Natural killer cell treated with Interleukin-12 subunit alpha and Interleukin-12 subunit beta and Interleukin-15 and Interleukin-18, amount 100 ng/mL, for 72 hours (primary cell): ENCODE measurements at regions not wholly inside any gene's neighbourhood (a gene's known extent, or its start where the extent isn't known, plus 50 kb on each side); places are given as distances from the start of the nearest gene placed in this dataset.
A peak's percentile ranks its signal among the peaks of the same experiment; 100 is the strongest.
"Not testable (repeated sequence)": the region's sequence is repeated elsewhere in the genome, so short reads cannot be mapped to it uniquely, and the experiment has no call there.

ENCODE experiments used
- ATAC-seq, 2 donors: fragments of 150-1000 bp; cut with Tn5 transposase in 1 of 2; sonication (Bioruptor Pico), chemical (Tn5 transposase) in 1 of 2; 2 replicates each; pipeline ENCODE4 v1.10.0; 2021
- DNase-seq: peaks from one replicate; pipeline ENCODE4 v3.0.0; 2022; ENCODE audit warnings: low spot score
- H3K27ac Mint-ChIP-seq, 2 donors: 1 replicate in 1 of 2; 2 replicates in 1 of 2; pipeline ENCODE4 v1.8.0; 2022; ENCODE audit warnings: mixed read lengths in 2 of 2, mild to moderate bottlenecking in 1 of 2, moderate library complexity in 1 of 2
- H3K27me3 Mint-ChIP-seq, 2 donors: 1 replicate in 1 of 2; 2 replicates in 1 of 2; pipeline ENCODE4 v1.8.0; 2022; ENCODE audit warnings: mixed read lengths in 2 of 2
- H3K36me3 Mint-ChIP-seq: one replicate; pipeline ENCODE4 v1.8.0; 2022; ENCODE audit warnings: mixed read lengths
- H3K4me1 Mint-ChIP-seq, 2 donors: 1 replicate in 1 of 2; 2 replicates in 1 of 2; pipeline ENCODE4 v1.8.0; 2022; ENCODE audit warnings: low read depth in 2 of 2, mixed read lengths in 2 of 2, mild to moderate bottlenecking in 1 of 2
- H3K4me3 Mint-ChIP-seq: one replicate; pipeline ENCODE4 v1.8.0; 2022; ENCODE audit warnings: mixed read lengths
- H3K9me3 Mint-ChIP-seq: 2 replicates; pipeline ENCODE4 v1.8.0; 2022; ENCODE audit warnings: mixed read lengths

DNA sequence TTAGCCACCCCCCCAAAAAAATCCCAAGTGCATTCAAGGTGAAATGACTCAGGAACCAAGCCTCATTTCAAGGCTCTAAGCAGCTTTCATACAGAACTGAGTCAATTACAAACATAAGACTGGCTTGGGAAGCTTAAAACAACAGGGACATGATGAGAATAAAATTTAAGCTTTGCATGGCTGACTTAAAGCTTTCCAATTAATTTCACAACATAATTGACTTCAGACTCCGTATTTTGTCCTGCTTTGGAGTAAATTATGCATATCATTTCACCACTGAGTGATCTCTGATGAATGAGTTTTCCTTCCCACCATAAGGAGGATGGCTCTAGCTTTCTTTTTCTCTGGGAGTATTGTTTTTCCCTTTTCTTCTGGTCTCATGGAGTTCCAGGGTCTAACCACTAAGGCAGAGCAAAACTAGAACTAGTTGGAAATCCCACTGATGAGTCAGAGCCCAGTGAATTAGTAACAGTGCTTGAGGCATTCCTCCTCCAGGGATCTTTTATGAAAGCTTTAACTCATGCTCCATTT, 72.8 kb downstream of the XCL2 start:
- Mint-ChIP-seq H3K4me3 (peak overlapping the region; percentile 21), H3K27me3 (no peaks in the 10 kb centered on the region), H3K36me3 (peaks cover 16% of the 10 kb centered on the region), H3K9me3 (peaks cover 9% of the 10 kb centered on the region), H3K4me1 (peaks cover 53 to 57% of the 10 kb centered on the region in 2 donors), H3K27ac (peak overlapping the region; percentile 82 to 93)
- ATAC-seq: no peak
- DNase-seq: no peak

GRCh38 chr1:168469690-168470089, 74.1 kb downstream of the XCL2 start:
- H3K9me3 Mint-ChIP-seq: peaks cover 9% of the 10 kb centered on the region
- ATAC-seq: peak; percentile 76 to 81
- peak overlapping the region; percentile 82 to 93 for H3K27ac Mint-ChIP-seq
- H3K4me1 Mint-ChIP-seq: peaks cover 66 to 67% of the 10 kb centered on the region in 2 donors
- H3K27me3 Mint-ChIP-seq: no peaks in the 10 kb centered on the region
- H3K4me3 Mint-ChIP-seq: peak overlapping the region; percentile 72
- DNase-seq: peak; percentile 64
- H3K36me3 Mint-ChIP-seq: peaks cover 8% of the 10 kb centered on the region

GRCh38 chr1:168468822-168469221, 75.0 kb downstream of the XCL2 start:
- H3K27ac Mint-ChIP-seq: peak overlapping the region; percentile 82 to 93
- peak overlapping the region; percentile 72 for H3K4me3 Mint-ChIP-seq
- H3K4me1 Mint-ChIP-seq: peaks cover 68 to 69% of the 10 kb centered on the region in 2 donors
- no peaks in the 10 kb centered on the region for H3K27me3 Mint-ChIP-seq
- peaks cover 9% of the 10 kb centered on the region for H3K9me3 Mint-ChIP-seq
- ATAC-seq (no peak), DNase-seq (no peak)
- peaks cover 7% of the 10 kb centered on the region for H3K36me3 Mint-ChIP-seq

DNA sequence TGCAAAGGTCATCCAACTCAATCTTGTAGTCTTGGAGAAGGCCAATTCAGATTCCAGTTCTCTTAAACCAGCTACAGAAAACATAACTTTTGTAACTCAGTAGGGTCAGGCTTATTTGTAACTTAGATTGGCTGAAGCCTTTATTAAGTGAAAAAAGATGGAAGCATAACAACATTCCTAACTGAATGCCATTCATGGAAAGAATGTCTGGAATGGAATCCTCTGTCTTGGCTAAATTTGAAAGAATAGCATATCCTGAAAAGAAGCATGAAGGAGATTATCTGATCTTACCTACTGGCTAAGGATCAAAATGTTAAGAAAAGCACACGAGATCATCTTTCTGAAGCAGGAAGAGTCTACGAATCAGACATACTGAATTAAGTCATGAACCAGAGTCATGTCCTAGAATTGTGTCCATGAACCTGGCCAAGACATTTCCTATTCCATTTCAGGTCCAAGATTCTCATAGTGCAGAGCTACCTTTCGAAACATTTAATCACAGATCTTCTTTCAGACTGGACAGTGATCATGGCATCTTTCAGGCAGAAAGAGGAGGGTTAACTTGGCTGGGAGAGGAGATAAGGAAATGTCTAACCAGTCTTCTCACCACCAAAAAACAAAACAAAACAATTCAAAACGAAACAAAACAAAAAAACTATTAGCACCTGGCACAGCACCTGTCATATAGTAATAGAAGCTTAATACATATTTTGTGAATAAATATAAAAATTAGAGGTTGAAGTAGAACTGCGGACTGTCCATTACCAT, 75.6 kb downstream of the XCL2 start:
- no peaks in the 10 kb centered on the region for H3K27me3 Mint-ChIP-seq
- peaks cover 3% of the 10 kb centered on the region for H3K9me3 Mint-ChIP-seq
- H3K4me3 Mint-ChIP-seq: peak overlapping the region; percentile 72
- peaks cover 63 to 68% of the 10 kb centered on the region in 2 donors for H3K4me1 Mint-ChIP-seq
- no peak for DNase-seq
- ATAC-seq: no peak
- H3K36me3 Mint-ChIP-seq: peaks cover 5% of the 10 kb centered on the region
- peak overlapping the region; percentile 82 to 93 for H3K27ac Mint-ChIP-seq

DNA sequence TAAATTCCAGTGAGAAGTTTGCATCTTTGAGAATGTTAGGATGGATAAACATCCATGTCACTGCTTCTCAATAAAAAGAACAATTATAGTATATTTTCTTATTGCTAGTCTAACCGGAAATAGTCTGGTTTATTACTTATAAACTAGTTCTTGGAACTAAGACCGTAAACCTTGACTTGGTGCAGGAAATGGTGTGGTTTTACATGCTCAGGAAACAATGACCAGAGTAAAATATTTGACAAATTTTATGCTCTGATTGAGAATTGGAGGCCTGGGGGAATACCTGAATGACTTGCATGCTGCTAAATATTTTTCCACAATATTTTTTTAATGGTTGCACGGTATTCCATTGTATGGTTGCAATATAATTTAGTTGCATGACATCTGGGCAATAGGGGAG, 76.3 kb downstream of the XCL2 start:
- peak overlapping the region; percentile 82 to 93 for H3K27ac Mint-ChIP-seq
- peak overlapping the region; percentile 72 for H3K4me3 Mint-ChIP-seq
- DNase-seq: no peak
- H3K36me3 Mint-ChIP-seq: peaks cover 5% of the 10 kb centered on the region
- H3K4me1 Mint-ChIP-seq: peaks cover 63 to 68% of the 10 kb centered on the region in 2 donors
- H3K9me3 Mint-ChIP-seq: peaks cover 3% of the 10 kb centered on the region
- no peaks in the 10 kb centered on the region for H3K27me3 Mint-ChIP-seq
- peak; percentile 52 to 60 for ATAC-seq

DNA sequence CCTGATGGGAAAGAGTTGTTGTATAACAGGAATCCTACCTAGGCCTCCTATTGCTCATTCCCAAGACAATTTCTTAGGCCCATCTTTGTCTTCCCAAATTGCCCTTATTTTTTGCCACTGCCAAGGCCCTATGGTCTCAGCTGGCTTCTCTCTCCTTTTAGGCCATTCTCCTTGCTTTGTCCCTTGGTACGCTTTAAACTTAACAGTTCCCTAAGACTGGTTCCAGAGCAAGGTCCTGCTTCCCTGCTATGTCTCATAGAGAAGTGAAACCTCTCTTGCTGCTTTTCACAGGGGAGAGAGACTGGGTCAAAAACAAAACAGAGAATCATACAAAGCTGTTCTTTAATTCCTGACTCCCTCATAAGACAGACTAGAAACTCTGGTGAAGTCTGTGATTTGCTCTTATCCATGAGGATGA, 77.1 kb downstream of the XCL2 start:
- DNase-seq: no peak
- ATAC-seq: peak; percentile 40 to 41
- peak overlapping the region; percentile 72 for H3K4me3 Mint-ChIP-seq
- peaks cover 62 to 68% of the 10 kb centered on the region in 2 donors for H3K4me1 Mint-ChIP-seq
- peak overlapping the region; percentile 82 to 93 for H3K27ac Mint-ChIP-seq
- H3K36me3 Mint-ChIP-seq: peaks cover 12% of the 10 kb centered on the region
- H3K9me3 Mint-ChIP-seq: peaks cover 4% of the 10 kb centered on the region
- H3K27me3 Mint-ChIP-seq: no peaks in the 10 kb centered on the region

- H3K27me3 Mint-ChIP-seq: no peaks in the 10 kb centered on the region
- peaks cover 62 to 67% of the 10 kb centered on the region in 2 donors for H3K4me1 Mint-ChIP-seq
- ATAC-seq (peak; percentile 85 to 92), DNase-seq (peak; percentile 65)
- peaks cover 17% of the 10 kb centered on the region for H3K36me3 Mint-ChIP-seq
- peak overlapping the region; percentile 82 to 93 for H3K27ac Mint-ChIP-seq
- H3K9me3 Mint-ChIP-seq: peaks cover 8% of the 10 kb centered on the region
- H3K4me3 Mint-ChIP-seq: peak overlapping the region; percentile 72
These were observed 77.6 kb downstream of the XCL2 start for GRCh38 chr1:168466092-168466713.

GRCh38 chr1:168461108-168461507, 82.7 kb downstream of the XCL2 start:
- not testable (repeated sequence) for H3K27me3 Mint-ChIP-seq, DNase-seq, H3K4me3 Mint-ChIP-seq, ATAC-seq
- Mint-ChIP-seq H3K36me3 (peaks cover 33% of the 10 kb centered on the region), H3K9me3 (peaks cover 15% of the 10 kb centered on the region), H3K4me1 (peaks cover 34 to 36% of the 10 kb centered on the region in 2 donors), H3K27ac (peak overlapping the region in 1 of 2 donors; percentile 17)

GRCh38 chr1:168457296-168457695, 86.5 kb downstream of the XCL2 start:
- Mint-ChIP-seq H3K4me1 (peaks cover 21 to 27% of the 10 kb centered on the region in 2 donors), H3K4me3 (peak overlapping the region; percentile 50), H3K36me3 (peaks cover 29% of the 10 kb centered on the region), H3K27ac (peak overlapping the region; percentile 34 to 36), H3K9me3 (peaks cover 14% of the 10 kb centered on the region)
- not testable (repeated sequence) for H3K27me3 Mint-ChIP-seq, DNase-seq, ATAC-seq

DNA sequence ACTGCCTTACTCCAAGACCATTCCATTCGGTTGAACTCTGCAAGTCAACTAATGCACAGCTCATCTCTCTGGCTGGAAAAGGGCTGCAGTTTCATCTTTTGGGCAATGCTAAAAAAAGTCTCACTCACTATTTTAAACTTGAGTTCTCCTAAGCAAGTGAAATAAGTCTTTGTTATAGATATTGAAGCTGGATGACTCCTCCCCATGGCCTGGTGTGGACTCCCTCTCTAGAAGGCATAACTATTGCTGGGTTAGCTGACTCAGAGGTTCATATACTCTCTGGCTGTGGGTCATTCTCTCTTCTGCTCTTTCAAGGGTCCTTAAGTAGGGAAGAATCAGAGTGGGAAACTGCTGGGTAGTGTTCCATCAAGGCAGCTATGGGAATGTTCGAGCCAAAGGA, 88.0 kb downstream of the XCL2 start:
- ATAC-seq (no peak), DNase-seq (no peak)
- H3K4me3 Mint-ChIP-seq: no peak overlapping the region
- H3K9me3 Mint-ChIP-seq: peaks cover 10% of the 10 kb centered on the region
- H3K27ac Mint-ChIP-seq: peak overlapping the region in 1 of 2 donors; percentile 12
- peaks cover 25 to 30% of the 10 kb centered on the region in 2 donors for H3K4me1 Mint-ChIP-seq
- peaks cover 20% of the 10 kb centered on the region for H3K36me3 Mint-ChIP-seq
- no peaks in the 10 kb centered on the region for H3K27me3 Mint-ChIP-seq

- DNase-seq (no peak), ATAC-seq (no peak)
- Mint-ChIP-seq H3K27me3 (no peaks in the 10 kb centered on the region), H3K9me3 (peaks cover 4% of the 10 kb centered on the region), H3K36me3 (peaks cover 8% of the 10 kb centered on the region), H3K4me3 (no peak overlapping the region), H3K4me1 (peaks cover 16 to 28% of the 10 kb centered on the region in 2 donors), H3K27ac (no peak overlapping the region)
These were observed 89.5 kb downstream of the XCL2 start for GRCh38 chr1:168454211-168454815.

DNA sequence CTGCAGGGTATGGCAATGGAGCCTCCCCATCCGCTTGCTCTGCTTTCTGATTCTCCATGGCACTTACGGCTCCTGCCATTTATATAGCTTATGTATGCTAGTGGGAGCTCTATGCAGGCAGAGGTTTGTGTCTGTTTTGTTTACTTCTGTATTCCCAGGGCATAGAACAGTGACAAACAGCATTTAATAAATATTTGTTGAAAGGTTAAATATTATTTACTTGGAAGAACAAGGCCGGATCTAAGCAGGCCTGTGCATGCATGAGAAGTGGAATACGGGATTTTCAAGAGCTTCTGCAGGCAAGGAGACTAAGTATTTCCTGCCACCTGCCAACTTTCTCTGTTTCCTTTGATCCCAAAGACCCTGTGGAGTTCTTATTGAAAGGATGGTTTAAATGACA, 90.7 kb downstream of the XCL2 start:
- no peak overlapping the region for H3K27ac Mint-ChIP-seq
- H3K9me3 Mint-ChIP-seq: peaks cover 4% of the 10 kb centered on the region
- no peak for DNase-seq
- no peaks in the 10 kb centered on the region for H3K27me3 Mint-ChIP-seq
- no peak for ATAC-seq
- H3K4me3 Mint-ChIP-seq: no peak overlapping the region
- H3K36me3 Mint-ChIP-seq: peaks cover 8% of the 10 kb centered on the region
- peaks cover 16 to 26% of the 10 kb centered on the region in 2 donors for H3K4me1 Mint-ChIP-seq

DNA sequence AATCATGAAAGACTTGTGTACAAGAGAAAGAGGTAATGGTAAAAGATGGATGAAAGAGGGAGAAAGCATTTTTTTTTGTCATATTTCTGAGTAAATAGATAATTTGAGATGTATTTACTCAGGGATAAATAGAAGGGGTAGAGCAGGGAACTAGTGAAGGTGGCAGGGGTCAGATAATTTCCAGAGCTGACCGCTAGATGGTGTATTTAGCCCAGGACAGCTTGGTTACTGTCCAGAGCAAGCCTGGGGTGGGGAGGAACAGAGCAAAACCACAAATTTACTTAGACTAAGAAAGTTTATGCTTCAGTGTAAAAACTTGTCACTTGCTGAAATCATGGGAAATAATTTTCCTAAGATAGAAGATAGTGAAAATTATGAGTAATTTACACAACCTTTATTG, 91.5 kb downstream of the XCL2 start:
- Mint-ChIP-seq H3K36me3 (peaks cover 8% of the 10 kb centered on the region), H3K4me1 (peaks cover 12 to 22% of the 10 kb centered on the region in 2 donors), H3K4me3 (peak overlapping the region; percentile 8), H3K27ac (peak overlapping the region in 1 of 2 donors; percentile 64), H3K27me3 (no peaks in the 10 kb centered on the region), H3K9me3 (peaks cover 4% of the 10 kb centered on the region)
- no peak for DNase-seq
- no peak for ATAC-seq
